HS-27A (cell line): ENCODE measurements at regions not wholly inside any gene's neighbourhood (a gene's known extent, or its start where the extent isn't known, plus 50 kb on each side); places are given as distances from the start of the nearest gene placed in this dataset.

Experiments used
- DNase-seq: peaks from one replicate; pipeline ENCODE4 v3.0.0-alpha.2; 2012; ENCODE audit warnings: low read depth, missing footprints

DNA sequence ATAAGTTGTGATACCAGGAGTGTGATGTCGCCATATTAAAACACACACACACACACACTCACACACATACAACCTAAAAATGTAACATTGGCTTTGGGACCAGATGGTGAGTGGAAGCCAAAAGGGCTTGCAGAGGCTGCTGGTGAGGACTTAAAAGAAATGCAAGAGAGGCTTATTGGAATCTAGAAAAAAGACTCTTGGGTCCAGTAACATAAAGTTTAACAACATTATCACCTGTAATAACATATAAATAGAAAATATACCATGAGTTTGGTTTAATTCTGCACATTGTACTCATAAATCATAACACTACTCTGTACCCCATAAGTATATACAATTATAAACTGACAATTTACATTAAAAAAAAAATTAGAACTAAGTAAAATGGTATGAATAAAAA, 74.4 kb upstream of the MYCN start:
- DNase-seq: no peak

DNA sequence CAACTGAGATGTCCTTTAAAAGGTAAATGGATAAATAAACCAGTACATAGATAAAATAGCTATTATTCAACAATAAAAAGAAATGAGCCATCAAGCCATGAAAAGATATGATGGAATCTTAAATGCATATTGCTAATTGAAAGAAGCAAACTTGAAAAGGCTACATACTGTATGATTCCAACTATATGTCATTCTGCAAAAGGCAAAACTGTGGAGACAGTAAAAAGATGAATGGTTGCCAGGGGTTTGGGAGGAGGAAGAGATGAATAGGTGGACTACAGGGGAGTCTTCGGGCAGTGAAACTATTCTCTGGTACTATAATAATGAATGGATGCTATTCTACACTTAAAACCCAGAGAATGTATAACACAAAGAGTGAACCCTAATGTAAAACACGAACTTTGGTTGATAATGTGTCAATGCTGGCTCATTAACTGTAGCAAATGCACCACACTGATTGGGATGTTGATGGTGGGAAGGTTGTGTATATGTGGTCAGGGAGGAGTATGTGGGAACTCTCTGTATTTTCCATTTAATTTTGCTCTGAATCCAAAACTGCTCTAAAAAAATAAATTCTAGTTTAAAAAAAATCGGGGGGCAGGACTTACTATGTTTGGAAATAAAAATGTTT, 73.7 kb upstream of the MYCN start:
- no peak for DNase-seq

DNA sequence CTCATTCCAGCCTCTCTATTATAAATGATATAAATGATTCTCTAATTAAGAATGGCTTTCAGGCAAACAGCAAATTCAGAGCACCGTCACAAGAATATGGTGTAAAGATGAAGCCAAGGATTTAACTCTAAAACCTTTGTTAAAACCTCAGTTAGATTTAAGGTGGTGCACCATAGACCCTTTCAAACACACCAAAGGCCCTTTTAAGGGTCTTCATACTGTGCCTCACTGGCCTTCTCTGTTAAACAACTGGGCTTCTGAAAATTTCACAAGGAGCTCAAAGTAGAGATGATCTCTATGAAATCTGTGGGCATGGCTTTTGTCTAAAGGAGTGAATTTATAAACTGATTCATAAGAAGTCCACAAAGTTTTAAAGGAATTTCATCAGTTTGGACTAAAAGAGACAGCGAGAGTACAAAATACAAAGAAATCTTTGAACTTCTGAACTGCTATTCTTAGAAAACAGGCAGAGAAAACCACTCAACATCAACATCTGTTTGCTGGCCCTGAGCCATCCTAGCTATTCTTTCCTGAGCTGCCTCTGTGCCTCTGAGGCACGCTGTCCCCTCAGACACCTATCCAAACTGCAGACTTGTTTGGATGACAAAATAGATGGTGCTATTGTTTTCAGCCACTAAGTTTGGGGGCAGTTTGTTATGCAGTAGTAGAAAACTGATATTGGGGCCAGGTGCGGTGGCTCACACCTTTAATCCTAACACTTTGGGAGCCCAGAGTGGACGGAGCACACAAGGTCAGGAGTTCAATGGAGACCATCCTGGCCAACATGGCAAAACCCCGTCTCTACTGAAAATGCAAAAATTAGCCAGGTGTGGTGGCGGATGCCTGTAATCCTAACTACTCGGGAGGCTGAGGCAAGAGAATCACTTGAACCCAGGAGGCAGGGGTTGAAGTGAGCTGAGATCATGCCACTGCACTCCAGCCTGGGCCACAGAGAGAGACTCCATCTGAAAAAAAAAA, 72.9 kb upstream of the MYCN start:
- no peak for DNase-seq

DNA sequence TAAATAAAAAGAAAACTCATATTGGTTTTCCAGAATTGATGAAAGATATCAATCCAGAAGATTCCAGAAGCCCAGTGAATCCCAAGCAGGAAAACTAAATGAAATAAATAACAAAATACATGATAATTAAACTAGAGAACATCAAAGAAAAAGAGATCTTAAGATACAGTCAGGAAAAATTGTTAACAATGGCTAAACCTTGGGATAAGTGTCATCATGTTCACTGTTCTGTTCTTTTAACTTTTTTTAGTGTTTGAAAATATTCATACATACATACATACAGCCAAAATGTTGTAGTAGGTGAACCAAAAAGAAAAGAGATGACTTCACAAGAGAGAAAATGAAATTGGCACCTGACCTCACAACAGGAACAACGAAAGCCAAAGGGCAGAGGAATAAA, 72.2 kb upstream of the MYCN start:
- DNase-seq: no peak

GRCh38 chr2:15868704-15869103, 71.6 kb upstream of the MYCN start:
- no peak for DNase-seq

DNA sequence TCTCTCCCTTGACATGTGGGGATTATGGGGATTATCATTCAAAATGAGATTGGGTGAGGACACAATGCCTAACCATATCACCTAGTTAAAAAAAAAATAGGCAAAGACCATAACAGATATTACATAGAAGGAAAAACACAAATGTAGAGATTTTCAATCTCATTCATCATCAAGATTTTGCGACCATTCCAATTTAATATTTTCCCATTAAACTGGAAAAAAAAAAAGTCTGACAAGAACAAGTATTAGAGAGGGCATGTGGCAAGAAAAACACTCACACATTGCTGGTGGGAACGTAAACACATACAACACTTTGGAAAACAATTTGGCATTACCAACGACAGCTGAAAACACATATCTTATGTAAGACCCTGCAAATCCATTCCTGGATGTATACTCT, 71.0 kb upstream of the MYCN start:
- DNase-seq: no peak

DNA sequence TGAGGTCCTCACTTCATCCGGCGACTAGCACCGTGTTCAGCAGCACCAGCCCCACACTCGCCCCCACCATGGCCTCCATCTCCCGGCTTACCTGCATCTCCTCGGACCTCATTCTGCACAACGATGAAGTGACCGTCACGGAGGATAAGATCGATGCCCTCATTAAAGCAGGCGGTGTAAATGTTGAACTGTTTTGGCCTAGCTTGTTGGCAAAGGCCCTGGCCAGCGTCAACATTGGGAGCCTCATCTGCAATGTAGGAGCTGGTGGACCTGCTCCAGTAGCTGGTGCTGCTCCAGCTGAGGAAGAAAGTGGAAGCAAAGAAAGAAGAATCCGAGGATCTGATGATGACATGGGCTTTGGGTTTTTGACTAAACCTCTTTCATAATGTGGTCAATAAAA, 70.5 kb upstream of the MYCN start:
- no peak for DNase-seq

GRCh38 chr2:15870565-15870964, 69.8 kb upstream of the MYCN start:
- DNase-seq: no peak

- no peak for DNase-seq
These were observed 69.0 kb upstream of the MYCN start for GRCh38 chr2:15871239-15871783.

- DNase-seq: no peak
These were observed 67.5 kb upstream of the MYCN start for GRCh38 chr2:15872854-15873253.

DNA sequence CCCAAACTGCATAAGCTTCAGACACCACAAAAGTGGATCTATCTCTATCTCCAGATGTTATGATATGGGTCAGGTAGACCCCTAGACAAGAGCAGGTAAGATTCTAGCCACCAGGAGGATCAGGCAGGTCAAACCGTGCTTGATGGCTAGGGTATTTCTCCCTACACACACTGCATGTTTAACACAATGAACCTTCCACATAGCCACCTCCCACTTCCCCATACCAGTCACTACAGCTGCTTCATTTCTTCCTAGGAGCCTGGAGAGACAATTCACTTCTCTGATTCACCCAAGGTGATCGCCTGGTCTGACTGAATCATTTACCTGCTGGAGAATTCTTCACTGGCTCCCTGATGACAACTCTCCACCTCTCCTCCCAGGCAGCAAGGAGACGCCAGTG, 66.0 kb upstream of the MYCN start:
- DNase-seq: no peak

GRCh38 chr2:15874854-15875804, 65.2 kb upstream of the MYCN start:
- no peak for DNase-seq

DNA sequence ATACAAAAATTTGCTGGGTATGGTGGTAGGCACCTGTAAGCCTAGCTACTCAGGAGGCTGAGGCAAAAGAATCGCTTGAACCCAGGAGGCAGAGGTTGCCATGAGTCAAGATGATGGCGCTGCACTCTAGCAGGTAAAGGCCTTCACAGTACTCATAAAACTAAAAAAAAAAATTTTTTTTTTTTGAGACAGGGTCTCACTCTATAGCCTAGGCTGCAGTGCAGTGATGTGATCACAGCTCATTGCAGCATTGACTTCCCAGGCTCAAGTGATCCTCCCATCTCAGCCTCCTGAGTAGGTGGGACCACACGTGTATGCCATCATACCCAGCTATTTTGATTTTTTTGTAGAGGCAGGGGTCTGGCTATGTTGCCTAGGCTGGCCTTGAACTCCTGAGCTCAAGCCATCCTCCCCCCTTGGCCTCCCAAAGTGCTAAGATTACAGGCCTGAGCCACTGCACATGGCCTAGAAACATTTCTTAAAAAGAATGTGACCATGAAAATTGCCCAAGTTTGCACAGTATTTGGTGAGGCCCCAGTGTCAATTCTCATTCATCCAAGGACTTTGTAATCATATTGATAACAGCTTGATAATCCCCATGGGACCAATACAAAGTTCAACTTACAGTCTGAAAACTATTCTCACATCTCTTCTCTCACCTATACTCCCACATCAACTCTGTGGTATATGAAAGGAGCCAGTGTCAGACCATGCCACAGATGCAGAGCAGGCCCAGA, 64.2 kb upstream of the MYCN start:
- no peak for DNase-seq

DNA sequence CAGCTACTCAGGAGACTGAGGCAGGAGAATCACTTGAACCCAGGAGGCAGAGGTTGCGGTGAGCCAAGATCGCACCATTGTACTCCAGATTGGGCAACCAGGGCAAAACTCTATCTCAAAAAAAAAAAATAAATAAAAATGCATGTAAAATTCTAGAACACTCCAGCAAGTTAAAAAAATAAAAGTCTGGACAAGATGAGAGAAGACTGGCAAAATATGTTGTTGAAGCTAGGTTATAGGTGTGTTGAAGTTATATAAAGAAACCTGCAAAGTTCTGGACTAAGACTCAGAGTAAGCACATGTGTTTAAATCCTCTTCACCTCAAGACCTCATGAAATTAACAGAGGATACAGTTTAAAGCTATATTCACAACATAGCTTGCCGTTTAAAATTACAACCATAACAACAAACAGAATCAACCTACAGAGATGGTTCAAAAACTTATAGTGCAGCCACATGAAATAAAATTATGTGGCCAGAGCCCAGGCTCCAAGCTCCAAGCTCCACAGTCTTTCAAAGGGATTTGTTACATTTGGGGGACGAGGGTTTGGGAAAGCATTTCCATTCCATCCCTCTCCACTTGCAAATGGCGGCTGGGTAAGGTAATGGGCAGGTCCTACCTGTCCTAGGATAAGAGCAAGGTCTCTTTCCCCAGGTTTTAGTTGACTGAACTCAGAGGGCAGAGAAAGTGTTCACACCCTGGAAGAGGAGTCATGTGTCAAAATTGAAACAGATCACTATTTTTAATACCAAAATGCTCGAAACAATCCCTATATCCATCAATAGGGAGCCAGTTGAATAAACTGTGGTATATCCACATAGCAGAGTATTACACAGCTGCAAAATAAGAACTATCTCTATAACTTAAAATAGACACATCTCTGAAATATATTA, 59.9 kb upstream of the MYCN start:
- no peak for DNase-seq

DNA sequence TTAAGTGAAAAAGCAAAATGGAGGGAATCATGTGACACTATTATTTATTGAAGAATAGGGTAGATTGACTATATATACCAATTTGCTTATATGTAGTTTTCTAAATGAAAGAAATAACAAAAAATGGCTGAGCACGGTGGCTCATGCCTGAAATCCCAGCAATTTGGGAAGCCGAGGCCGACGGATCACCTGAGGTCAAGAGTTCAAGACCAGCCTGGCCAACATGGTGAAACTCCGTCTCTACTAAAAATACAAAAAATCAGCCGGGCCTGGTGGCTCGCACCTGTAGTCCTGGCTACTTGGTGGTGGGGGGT, 59.3 kb upstream of the MYCN start:
- DNase-seq: no peak

DNA sequence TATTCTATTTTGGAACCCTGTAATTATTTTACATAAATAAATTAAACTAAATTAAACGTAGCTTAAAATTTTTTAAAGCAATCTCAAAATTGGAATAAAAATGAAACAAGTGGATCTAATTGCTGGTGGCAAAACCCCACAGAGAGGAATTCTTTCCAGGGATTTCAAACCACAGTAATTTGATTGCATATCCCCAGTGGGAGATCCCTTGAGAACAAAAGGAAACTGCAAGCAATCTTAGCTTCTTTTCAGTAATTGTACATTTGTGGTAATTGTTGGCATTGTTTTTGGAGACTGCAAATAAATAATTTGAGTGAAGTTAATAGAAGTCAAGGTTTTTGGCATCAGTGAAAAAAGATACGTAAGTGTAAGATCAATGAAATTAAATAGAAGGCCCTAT, 58.7 kb upstream of the MYCN start:
- no peak for DNase-seq

DNA sequence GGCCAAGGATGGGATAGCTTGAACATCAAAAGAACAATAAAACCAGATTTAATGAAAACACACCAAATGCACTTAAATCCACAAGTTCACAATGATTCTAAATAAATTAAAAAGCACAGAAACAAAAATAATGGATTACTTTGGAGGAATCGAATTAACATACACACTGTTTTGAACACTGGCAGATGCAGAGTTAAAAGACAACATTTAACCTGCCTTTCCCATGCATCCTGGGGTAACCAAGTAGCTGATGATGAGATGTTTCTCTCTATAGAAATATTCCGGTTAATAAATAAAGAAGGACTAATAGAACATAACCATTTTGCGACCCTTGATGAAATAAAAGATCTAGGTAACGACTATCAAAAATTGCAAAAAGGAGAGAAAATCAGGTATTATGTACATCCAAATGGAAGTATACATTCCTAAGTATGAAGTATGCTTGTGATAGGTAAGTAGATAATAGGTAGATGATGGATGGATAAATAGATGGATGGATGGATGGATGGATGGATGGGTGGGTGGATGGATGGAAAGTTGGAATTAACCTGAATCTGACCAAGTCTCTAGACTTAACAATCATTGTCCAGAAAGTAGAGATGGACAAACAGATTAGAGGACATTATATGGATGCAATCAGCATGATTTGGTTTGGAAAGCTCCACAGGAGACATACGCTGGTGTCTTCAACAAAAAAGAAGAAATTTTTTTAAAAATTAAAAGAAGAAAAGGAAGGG, 57.4 kb upstream of the MYCN start:
- DNase-seq: no peak

GRCh38 chr2:15883684-15884083, 56.7 kb upstream of the MYCN start:
- no peak for DNase-seq

- no peak for DNase-seq
These were observed 55.6 kb upstream of the MYCN start for GRCh38 chr2:15884790-15885189.

DNA sequence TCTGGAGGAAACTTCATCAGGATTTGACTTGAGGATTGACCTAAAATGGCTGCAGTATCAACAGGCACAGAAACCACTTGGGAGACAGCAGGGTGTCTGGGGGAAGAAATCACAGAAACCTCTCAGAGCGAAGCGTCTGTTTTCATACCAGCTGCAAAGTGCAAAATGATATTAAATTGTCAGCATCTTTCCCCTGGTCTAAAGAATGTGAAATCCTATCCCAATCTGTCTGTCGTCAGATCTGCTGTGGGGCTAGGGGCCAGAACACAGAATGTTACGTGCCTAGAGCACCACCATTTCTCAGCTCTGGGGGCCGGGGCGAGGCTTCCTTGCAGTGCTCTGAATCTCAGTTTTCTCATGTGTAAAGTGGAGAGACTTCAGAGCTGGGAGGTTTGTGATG, 54.1 kb upstream of the MYCN start:
- DNase-seq: no peak
